D721Med (cell line): ENCODE measurements at regions not wholly inside any gene's neighbourhood (a gene's known extent, or its start where the extent isn't known, plus 50 kb on each side); places are given as distances from the start of the nearest gene placed in this dataset.

Experiments used
- DNase-seq: peaks from one replicate; pipeline ENCODE4 v3.0.0; 2011; ENCODE audit warnings: low spot score; ENCODE audit not compliant: insufficient read length
- FAIRE-seq: peaks from 2 replicates; lab custom pipeline; 2011; peaks lifted over from hg19 to GRCh38; lab: Jason Lieb, UNC
- CTCF ChIP-seq: IDR thresholded peaks from 2 replicates; pipeline ENCODE4 v1.5.1; 2012; ENCODE audit warnings: mild to moderate bottlenecking, control low read depth; ENCODE audit not compliant: insufficient read depth; ENCODE audit errors: missing control alignments

GRCh38 chr12:115558281-115558680 is 719.2 kb downstream of the MED13L start:
- FAIRE-seq (no peak), DNase-seq (no peak)
- no peak for TF ChIP-seq CTCF

GRCh38 chr12:115553622-115554021 is 723.9 kb downstream of the MED13L start:
- DNase-seq, result no peak
- FAIRE-seq, result no peak
- no peak for TF ChIP-seq CTCF

- TF ChIP-seq CTCF, result no peak
- no peak for DNase-seq
- FAIRE-seq, result no peak
Measured at GRCh38 chr12:115543269-115543668, 734.2 kb downstream of the MED13L start.

- DNase-seq (no peak), FAIRE-seq (no peak)
- TF ChIP-seq CTCF, result no peak
Measured at GRCh38 chr12:115542656-115543055, 734.8 kb downstream of the MED13L start.

GRCh38 chr12:115541891-115542421 is 735.5 kb downstream of the MED13L start:
- FAIRE-seq, result no peak
- DNase-seq, result no peak
- no peak for TF ChIP-seq CTCF

- no peak for DNase-seq
- TF ChIP-seq CTCF, result no peak
- FAIRE-seq, result no peak
Measured at GRCh38 chr12:115528466-115528865, 749.0 kb downstream of the MED13L start.

- DNase-seq (no peak), FAIRE-seq (no peak)
- no peak for TF ChIP-seq CTCF
Measured at GRCh38 chr12:115521771-115522409, 755.6 kb downstream of the MED13L start.
